Nephron (organoid): ENCODE measurements at regions not wholly inside any gene's neighbourhood (a gene's known extent, or its start where the extent isn't known, plus 50 kb on each side); places are given as distances from the start of the nearest gene placed in this dataset.

Experiments used
- H3K27ac Mint-ChIP-seq, 3 experiments: 2 replicates each; pipeline ENCODE4 v1.8.0; 2020; ENCODE audit warnings: mixed read lengths in 3 of 3, mild to moderate bottlenecking in 2 of 3, moderate library complexity in 1 of 3
- H3K27me3 Mint-ChIP-seq: 2 replicates; pipeline ENCODE4 v1.8.0; 2021; ENCODE audit warnings: low read depth, mild to moderate bottlenecking, moderate library complexity, mixed read lengths
- H3K36me3 Mint-ChIP-seq: 2 replicates; pipeline ENCODE4 v1.8.0; 2020; ENCODE audit warnings: low read depth, mixed read lengths
- H3K4me1 Mint-ChIP-seq: 2 replicates; pipeline ENCODE4 v1.8.0; 2020; ENCODE audit warnings: mixed read lengths
- H3K4me3 Mint-ChIP-seq, 3 experiments: 2 replicates each; pipeline ENCODE4 v1.8.0; 2020; ENCODE audit warnings: mild to moderate bottlenecking in 3 of 3, mixed read lengths in 3 of 3, moderate library complexity in 2 of 3
- H3K9me3 Mint-ChIP-seq: 2 replicates; pipeline ENCODE4 v1.8.0; 2020; ENCODE audit warnings: mixed read lengths
- CTCF ChIP-seq, 3 experiments: fragments of 200-600 bp; sonication (generic); IDR thresholded peaks; one replicate each; pipeline ENCODE4 v1.5.0; 2021; ENCODE audit warnings: antibody characterized with exemption in 3 of 3; ENCODE audit not compliant: unreplicated experiment in 3 of 3

DNA sequence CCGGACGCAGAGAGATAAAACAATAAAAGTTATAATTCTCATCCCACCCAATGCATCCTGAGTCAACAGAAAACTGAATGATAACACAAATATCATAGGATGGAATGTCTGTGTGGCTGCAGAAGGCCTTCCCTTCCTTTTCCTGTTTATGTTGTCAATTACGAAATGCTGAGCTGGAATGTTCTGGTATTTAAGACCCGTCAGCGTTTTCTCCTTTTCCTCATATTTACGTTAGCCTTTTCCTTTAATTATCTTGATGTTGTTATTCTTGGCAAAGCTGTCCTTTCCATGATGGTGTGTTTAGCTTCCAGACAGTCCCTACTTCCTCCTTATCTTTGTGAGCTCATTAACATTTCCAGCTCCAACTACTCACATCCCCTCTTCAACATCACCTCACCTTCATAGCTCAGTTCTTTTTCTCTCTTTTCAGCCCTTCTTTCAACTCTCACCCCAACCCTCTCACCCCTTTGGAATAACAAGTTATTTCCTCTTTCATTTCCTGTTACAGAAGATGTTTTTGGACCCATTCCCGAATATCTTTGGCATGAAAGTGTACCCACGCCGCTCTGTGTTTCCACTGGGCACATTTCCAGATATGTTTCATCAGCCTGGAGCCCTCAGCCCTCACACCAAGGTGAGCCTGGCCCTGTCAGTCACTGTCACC lies 221.6 kb downstream of the NR2F1-AS1 start:
- Mint-ChIP-seq H3K4me3 (peak overlapping the region in 2 of 3 experiments; percentile 2 to 8), H3K4me1 (peaks cover 13% of the 10 kb centered on the region), H3K36me3 (no peaks in the 10 kb centered on the region), H3K27ac (peak overlapping the region; percentile 74 to 92 (median 84)), H3K27me3 (no peaks in the 10 kb centered on the region), H3K9me3 (no peaks in the 10 kb centered on the region)
- no peak for TF ChIP-seq CTCF (IDR thresholded peaks at IDR 0.05; ENCODE audit: unreplicated experiment in 3 of 3)

GRCh38 chr5:93358176-93358575 lies 222.8 kb downstream of the NR2F1-AS1 start:
- TF ChIP-seq CTCF (IDR thresholded peaks at IDR 0.05; ENCODE audit: unreplicated experiment in 3 of 3): no peak
- Mint-ChIP-seq H3K27me3 (no peaks in the 10 kb centered on the region), H3K9me3 (no peaks in the 10 kb centered on the region)

GRCh38 chr5:93357686-93358085 lies 223.3 kb downstream of the NR2F1-AS1 start:
- no peak for TF ChIP-seq CTCF (IDR thresholded peaks at IDR 0.05; ENCODE audit: unreplicated experiment in 3 of 3)
- Mint-ChIP-seq H3K4me3 (no peak overlapping the region), H3K27me3 (no peaks in the 10 kb centered on the region), H3K27ac (peak overlapping the region in 2 of 3 experiments; percentile 2 to 11), H3K36me3 (no peaks in the 10 kb centered on the region), H3K4me1 (peaks cover 8% of the 10 kb centered on the region), H3K9me3 (no peaks in the 10 kb centered on the region)

More at GRCh38 chr5:93358176-93358575, 222.8 kb downstream of the NR2F1-AS1 start:
- peak overlapping the region in 2 of 3 experiments; percentile 2 to 11 for H3K27ac Mint-ChIP-seq
- no peaks in the 10 kb centered on the region for H3K36me3 Mint-ChIP-seq
- peaks cover 8% of the 10 kb centered on the region for H3K4me1 Mint-ChIP-seq
- no peak overlapping the region for H3K4me3 Mint-ChIP-seq

- Mint-ChIP-seq H3K27ac (peak overlapping the region in 1 of 3 experiments; percentile 46), H3K4me3 (no peak overlapping the region), H3K36me3 (no peaks in the 10 kb centered on the region), H3K27me3 (no peaks in the 10 kb centered on the region), H3K4me1 (peaks cover 8% of the 10 kb centered on the region), H3K9me3 (no peaks in the 10 kb centered on the region)
- TF ChIP-seq CTCF (IDR thresholded peaks at IDR 0.05; ENCODE audit: unreplicated experiment in 3 of 3): no peak
Measured at GRCh38 chr5:93355691-93356090, 225.3 kb downstream of the NR2F1-AS1 start.

DNA sequence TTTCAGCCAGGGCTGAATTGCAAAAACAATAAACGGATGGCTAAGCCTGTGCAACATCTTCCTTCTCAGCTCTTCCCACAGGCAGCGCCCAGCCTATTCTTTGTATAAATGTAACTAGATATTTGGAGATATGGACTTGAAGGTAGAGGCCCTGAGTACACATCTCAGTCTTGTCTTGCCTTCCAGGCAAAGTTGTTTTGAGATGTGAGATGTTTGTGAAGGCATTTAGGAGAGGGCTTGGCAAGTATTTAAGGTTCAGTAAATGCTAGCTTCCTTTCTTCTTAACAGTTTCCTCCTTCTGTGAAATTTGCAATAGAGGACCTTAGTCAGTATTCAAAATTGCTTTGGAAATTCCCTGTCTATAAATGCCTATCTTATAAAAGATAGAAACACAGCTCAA lies 228.8 kb downstream of the NR2F1-AS1 start:
- no peak overlapping the region for H3K4me3 Mint-ChIP-seq
- TF ChIP-seq CTCF (IDR thresholded peaks at IDR 0.05; ENCODE audit: unreplicated experiment in 3 of 3): no peak
- no peaks in the 10 kb centered on the region for H3K9me3 Mint-ChIP-seq
- H3K27me3 Mint-ChIP-seq: no peaks in the 10 kb centered on the region
- H3K36me3 Mint-ChIP-seq: peaks cover 3% of the 10 kb centered on the region
- no peak overlapping the region for H3K27ac Mint-ChIP-seq
- no peaks in the 10 kb centered on the region for H3K4me1 Mint-ChIP-seq

DNA sequence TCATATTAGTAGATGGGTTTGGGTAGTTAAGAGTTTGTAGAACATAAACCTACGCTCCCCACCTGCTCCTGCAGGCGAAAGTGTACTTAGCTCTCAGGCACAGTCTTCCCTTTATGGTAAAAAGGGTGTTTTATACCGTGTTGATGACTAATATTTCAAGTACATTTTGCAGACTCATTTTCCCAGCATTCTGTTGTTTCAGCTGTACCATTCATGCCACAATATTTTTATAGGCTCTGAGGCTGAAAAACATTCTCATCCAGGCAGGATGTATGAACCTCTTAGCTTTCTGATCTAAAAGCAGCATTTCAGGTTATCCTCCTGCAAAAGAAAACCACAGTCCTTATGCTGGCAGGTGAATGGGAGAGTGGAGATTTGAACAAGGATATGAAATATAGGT lies 231.4 kb downstream of the NR2F1-AS1 start:
- no peak for TF ChIP-seq CTCF (IDR thresholded peaks at IDR 0.05; ENCODE audit: unreplicated experiment in 3 of 3)
- H3K4me3 Mint-ChIP-seq: no peak overlapping the region
- peaks cover 3% of the 10 kb centered on the region for H3K36me3 Mint-ChIP-seq
- H3K27ac Mint-ChIP-seq: no peak overlapping the region
- no peaks in the 10 kb centered on the region for H3K4me1 Mint-ChIP-seq
- H3K27me3 Mint-ChIP-seq: no peaks in the 10 kb centered on the region
- H3K9me3 Mint-ChIP-seq: no peaks in the 10 kb centered on the region
